Prostate gland (tissue), 2 donors: ENCODE measurements at regions not wholly inside any gene's neighbourhood (a gene's known extent, or its start where the extent isn't known, plus 50 kb on each side); places are given as distances from the start of the nearest gene placed in this dataset.

ENCODE experiments used
- CTCF ChIP-seq, 4 experiments: fragments of 200-600 bp in 2 of 4; fragments of 450-650 bp in 2 of 4; sonication (generic) in 2 of 4; IDR thresholded peaks; 1 replicate in 3 of 4; 2 replicates in 1 of 4; pipeline ENCODE4 v1.5.1; 2016 to 2019; ENCODE audit warnings: antibody characterized with exemption in 4 of 4, mild to moderate bottlenecking in 2 of 4, moderate library complexity in 2 of 4
- POLR2AphosphoS5 ChIP-seq: sonication (generic); formaldehyde crosslinking; IDR thresholded peaks from one replicate; pipeline ENCODE4 v1.6.1; 2017; ENCODE audit warnings: antibody characterized with exemption

DNA sequence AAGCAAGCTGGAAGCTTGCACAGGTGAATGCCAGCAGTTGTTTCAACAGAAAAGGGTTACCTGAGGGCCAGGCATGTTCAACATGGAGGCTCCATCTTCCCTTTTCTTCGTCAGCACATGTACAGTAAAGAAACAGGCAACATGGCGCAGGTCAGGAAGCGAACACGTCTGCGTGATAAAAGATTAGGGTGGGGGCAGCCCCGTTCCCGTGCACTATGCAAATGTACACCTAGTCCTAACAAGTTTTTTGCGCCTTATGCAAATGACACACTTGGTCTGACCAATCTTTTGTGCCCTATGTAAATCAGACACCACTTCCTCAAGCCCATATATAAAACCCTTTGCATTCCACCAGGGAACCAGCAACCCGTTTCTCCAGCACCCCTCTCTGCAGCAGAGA lies 452.1 kb upstream of the PTPRD start:
- no peak for TF ChIP-seq CTCF (IDR thresholded peaks at IDR 0.05)
- TF ChIP-seq POLR2AphosphoS5, result no peak
